Stimulated activated naive CD4-positive, alpha-beta T cell treated with Interleukin-2 at 50 U/mL for 16 hours (primary cell): ENCODE measurements at regions not wholly inside any gene's neighbourhood (a gene's known extent, or its start where the extent isn't known, plus 50 kb on each side); places are given as distances from the start of the nearest gene placed in this dataset.
"Not testable (repeated sequence)": the region's sequence is repeated elsewhere in the genome, so short reads cannot be mapped to it uniquely, and the experiment has no call there.

Experiments
- DNase-seq: peaks from one replicate; lab custom pipeline; 2025; lab: John Stamatoyannopoulos, UW

DNA sequence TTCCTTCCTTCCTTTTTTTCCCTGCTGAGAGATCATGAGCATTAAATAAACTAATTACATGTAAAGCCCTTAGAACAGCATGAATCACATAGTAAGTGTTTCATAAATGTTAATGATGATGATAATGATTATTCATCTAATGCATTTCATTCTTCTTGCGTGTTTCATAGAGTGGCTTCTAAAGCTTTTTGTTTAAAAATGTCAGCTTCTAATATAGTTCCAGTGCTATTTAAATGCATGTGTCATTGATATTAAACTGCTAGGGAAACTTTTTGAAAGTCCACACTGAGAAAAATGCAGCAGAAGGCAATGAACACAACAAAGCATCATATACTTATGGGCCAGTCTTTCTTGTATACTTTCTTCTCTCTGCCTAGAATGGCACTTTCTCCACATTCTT is 894.8 kb downstream of the REEP3 start:
- no peak for DNase-seq

GRCh38 chr10:64419461-64419860 is 898.3 kb downstream of the REEP3 start:
- no peak for DNase-seq

DNA sequence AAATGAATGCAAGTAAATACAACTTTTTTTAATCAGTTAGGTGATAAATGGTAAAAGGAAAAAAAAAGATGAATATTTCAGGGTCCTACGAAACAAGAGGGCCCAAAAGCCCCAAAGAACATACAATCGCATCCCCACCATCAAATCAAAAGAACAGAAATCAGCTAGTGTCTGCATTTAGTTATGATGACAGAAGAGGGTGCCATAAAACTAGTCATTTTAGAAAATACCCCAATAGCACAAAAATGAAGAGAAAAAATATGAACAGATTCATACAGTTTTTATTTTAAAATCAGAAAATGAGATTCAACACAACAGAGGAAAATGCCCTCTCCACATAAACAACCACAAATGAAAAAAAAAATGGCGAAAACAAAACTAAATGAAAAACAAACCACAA is 905.5 kb downstream of the REEP3 start:
- no peak for DNase-seq

GRCh38 chr10:64430690-64431323 is 909.6 kb downstream of the REEP3 start:
- DNase-seq = no peak

DNA sequence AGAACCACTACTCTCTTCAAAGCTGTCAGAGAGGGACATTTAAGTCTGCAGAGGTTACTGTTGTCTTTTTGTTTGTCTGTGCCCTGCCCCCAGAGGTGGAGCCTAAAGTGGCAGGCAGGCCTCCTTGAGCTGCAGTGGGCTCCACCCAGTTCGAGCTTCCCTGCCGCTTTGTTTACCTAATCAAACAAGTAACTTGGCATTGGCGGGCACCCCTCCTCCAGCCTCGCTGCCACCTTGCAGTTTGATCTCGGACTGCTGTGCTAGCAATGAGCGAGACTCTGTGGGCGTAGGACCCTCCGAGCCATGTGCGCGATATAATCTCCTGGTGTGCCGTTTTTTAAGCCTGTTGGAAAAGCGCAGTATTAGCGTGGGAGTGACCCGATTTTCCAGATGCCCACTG is 920.7 kb downstream of the REEP3 start:
- DNase-seq = not testable (repeated sequence)

DNA sequence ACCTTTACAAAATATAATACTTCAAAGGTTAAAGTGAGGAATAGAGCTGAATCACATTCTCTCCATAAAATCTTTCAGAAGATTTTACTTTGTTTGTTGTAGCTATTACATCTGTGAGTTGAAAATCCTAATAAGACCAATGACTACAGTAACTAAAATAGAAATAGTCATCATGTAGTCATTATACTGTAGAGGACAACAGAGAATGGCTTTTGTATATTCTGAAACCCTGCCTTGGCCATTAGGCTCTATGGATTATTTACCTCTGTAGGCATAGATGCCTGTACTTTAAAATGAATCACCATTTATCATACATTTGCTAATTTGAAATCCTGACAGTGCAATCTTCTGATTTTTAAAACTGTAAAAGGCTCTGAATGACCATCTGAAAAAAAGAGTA is 923.0 kb downstream of the REEP3 start:
- DNase-seq = no peak

DNA sequence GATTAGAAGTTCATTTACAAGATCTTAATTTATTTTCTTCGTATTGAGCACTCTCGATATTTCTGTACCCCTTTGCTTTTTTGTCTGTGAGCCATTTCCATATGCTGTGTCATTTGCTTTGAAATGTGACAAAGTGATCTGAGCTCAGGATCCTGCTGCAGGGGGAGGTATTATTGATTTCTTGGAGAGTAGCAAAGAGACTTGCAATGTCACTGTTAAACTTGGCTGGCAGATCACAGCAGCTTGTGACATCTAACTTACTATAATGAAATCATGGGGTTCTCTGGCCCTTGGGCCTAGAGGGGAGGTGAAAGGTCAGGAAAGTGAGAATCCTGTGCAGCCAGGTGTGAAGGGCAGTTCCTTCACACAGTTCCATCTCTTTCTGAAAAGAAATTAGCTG is 923.4 kb downstream of the REEP3 start:
- no peak for DNase-seq

GRCh38 chr10:64449603-64450002 is 928.4 kb downstream of the REEP3 start:
- no peak for DNase-seq

DNA sequence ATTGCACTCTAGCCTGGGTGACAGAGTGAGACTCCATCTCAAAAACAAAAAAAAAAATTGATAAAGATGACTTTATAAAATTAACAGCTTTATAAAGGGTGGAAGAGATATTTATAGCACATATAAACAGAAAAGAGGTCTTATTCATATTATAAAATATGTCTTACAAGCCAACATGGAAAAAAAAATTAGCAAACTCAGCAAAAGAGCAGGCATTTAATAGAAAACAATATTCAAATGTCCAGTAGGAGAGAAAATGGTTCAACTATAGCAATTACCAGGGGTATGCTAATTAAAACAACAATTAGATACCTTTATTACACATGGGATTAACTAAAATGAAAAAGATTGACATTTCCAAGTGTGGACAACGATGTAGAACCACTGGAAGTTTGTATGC is 929.1 kb downstream of the REEP3 start:
- DNase-seq = no peak

- DNase-seq = no peak
These were observed 933.8 kb downstream of the REEP3 start for GRCh38 chr10:64454962-64455361.

DNA sequence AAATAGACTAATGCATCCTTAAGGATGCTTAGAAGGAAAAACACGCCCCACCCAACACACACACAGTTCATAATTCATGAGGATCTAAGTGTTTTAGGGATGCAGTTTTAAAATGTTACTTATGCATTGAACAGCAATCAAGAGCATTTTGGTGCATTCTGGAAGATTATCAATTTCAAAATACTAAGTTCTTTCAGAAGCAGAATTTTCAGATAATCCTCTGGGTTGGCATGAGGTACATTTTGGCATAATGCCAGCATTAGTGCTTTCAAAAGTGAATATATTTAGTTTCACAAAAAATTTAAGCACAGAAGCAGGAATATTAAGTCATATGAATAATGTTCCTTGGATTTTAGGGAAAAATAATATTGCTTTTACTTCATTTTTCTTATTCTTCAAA is 937.1 kb downstream of the REEP3 start:
- DNase-seq = no peak

DNA sequence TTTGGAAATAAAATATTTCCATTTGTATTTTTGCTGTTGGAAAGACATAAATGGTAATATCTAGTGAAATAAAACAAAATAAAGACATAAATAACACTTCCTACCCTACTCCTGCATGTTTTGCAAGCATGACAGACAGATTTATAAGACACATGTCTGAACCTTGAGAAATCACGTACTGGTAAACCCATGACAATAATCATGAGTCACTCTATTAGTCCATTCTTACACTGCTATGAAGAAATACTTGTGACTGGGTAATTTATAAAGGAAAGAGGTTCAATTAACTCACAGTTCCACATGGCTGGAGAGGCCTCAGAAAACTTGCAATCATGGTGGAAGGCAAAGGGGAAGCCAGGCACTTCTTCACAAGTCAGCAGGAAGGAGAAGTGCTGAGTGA is 942.2 kb downstream of the REEP3 start:
- DNase-seq = no peak

DNA sequence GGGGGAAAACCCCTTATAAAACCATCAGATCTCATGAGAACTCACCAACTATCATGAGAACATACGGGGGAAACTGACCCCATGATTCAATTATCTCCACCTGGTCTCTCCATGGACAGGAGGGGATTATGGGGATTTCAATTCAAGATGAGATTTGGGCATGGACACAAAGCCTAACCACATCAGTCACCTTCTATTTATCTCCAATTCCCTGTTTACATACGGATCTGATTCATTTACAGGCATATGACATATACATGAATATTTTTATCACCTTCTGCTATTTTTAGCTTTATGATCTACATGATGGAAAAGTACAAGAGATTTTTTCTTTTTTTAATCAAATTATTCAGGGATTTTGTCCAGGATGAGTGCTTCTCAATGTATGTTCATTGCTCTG is 944.5 kb downstream of the REEP3 start:
- no peak for DNase-seq

- no peak for DNase-seq
These were observed 947.0 kb downstream of the REEP3 start for GRCh38 chr10:64468219-64468618.

DNA sequence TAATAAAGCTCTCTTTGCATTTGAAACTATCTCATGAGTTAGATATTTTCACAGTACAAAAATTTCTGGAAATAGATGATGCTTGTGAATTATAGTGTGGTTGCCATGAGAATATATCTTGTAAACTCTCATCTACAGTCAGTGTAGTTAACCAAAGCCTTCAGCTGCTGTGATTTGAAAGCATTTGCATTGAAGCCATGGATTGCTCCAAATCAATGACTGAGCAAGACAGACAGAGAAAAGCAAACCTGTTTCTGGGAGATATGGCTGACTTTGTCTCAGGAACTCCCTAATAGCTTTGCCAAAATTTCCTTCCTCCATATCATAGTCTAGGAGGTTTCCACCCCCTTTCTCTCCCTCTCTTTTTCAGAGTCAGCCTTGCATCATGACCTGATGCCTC is 955.3 kb downstream of the REEP3 start:
- no peak for DNase-seq

DNA sequence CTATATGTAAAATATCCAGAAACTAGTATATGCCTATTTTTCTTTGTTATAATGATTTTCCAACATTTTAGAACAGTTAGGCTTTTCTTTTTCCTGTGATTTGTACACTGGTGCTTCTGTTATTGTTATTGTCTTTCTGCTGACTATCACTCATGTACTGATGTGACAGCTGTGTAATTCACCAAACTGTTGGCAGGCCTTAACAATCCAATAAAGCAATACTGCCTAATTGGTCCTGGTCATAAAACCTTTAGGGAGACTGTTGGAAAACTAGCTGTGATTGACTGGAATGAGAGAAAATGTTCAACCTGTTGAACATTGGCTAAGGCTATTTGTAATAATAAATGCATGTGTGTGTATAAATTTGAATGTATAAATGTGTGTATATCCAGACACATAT is 956.6 kb downstream of the REEP3 start:
- no peak for DNase-seq

- no peak for DNase-seq
These were observed 963.7 kb downstream of the REEP3 start for GRCh38 chr10:64484811-64485330.

GRCh38 chr10:64486149-64486548 is 964.9 kb downstream of the REEP3 start:
- DNase-seq = no peak

DNA sequence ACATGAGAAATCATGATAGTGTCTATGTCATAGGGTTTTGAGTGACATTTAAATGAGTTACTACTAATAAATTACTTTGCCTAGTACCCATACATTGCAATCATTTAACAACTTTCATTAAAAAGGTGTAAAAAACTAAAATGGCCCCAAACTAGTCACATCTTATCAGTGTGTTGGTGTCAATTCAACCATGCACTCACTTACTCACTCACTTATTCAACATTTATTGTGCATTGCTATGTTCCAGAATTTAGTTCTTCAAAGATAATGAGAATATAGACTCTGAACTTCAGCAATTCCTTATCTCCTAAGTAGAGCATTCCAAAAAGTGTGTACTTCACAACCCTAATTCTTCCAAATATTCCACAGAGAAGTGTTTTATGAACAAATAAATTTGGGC is 965.7 kb downstream of the REEP3 start:
- no peak for DNase-seq

GRCh38 chr10:64494901-64495300 is 973.7 kb downstream of the REEP3 start:
- no peak for DNase-seq

- no peak for DNase-seq
These were observed 976.1 kb downstream of the REEP3 start for GRCh38 chr10:64497306-64497705.

DNA sequence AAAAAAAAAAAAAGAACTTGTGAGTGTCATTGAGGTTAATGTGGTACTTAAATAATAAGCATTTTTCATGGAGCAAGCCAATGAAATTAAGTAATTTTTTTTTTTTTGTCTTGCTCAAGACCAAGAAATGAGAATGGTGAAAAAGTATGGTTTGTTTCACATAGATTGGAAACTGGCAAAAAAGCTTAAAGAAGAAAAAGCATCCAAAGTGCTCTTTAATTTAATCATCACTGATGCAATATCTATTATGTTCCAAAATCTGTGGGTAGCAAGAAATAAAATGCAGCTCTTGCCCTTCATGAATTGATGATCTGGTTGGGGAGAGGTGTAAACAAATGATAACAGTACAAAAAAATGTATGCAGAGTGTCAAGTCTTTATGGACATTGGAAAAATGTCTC is 980.6 kb downstream of the REEP3 start:
- no peak for DNase-seq

DNA sequence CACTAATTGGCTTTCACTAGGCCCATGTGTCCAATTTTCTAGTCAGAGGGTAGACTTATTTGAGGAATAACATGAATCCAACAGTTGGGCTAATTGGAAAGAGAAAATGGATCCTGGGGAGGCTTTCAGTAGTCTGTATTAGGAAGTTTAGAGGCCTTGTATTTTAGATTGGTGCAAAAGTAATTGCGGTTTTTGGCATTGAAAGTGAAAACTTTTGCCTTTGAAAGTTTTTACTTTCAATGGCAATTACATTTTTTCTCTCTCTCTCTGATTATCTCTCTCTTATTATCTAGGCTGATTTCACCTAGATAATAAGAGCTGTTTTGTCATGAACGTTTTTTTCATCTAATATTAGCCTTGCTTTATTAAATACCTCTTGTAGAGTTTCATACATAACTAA is 981.7 kb downstream of the REEP3 start:
- no peak for DNase-seq

GRCh38 chr10:64503429-64503828 is 982.2 kb downstream of the REEP3 start:
- DNase-seq = no peak

DNA sequence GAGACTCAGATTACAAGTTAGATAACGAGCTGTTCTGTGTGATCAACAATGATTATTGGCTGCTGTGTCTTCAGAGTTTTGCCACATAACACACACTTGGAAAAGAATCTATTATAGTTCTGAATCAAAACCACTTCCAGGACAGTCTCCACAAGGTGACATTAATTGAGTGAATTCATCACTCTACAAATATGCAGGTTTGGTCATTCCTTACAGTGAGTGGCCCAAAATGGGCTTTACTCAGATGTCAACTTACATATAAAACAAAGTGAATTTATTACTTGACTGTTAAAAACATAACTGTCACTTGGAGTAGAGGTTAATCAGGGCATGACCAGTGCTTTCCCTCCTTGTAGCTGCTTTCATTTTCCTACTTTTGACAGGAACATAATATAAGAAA is 984.3 kb downstream of the REEP3 start:
- DNase-seq = no peak
